GM21717 (cell line): ENCODE measurements at regions not wholly inside any gene's neighbourhood (a gene's known extent, or its start where the extent isn't known, plus 50 kb on each side); places are given as distances from the start of the nearest gene placed in this dataset.
"Not testable (repeated sequence)": the region's sequence is repeated elsewhere in the genome, so short reads cannot be mapped to it uniquely, and the experiment has no call there.

Experiments used
- ATAC-seq: cut with Tn5 transposase; IDR thresholded peaks from one replicate; pipeline ENCODE4 v1.9.1; 2021; ENCODE audit warnings: mild to moderate bottlenecking, moderate library complexity; ENCODE audit not compliant: unreplicated experiment

GRCh38 chr1:234961456-234962339, 166.9 kb downstream of the TOMM20 start:
- no peak for ATAC-seq

- ATAC-seq, result no peak
These were observed 167.7 kb downstream of the TOMM20 start for GRCh38 chr1:234960722-234961455.

- ATAC-seq, result no peak
These were observed 169.7 kb downstream of the TOMM20 start for GRCh38 chr1:234958706-234959657.

- no peak for ATAC-seq
These were observed 170.5 kb downstream of the TOMM20 start for GRCh38 chr1:234958066-234958705.

DNA sequence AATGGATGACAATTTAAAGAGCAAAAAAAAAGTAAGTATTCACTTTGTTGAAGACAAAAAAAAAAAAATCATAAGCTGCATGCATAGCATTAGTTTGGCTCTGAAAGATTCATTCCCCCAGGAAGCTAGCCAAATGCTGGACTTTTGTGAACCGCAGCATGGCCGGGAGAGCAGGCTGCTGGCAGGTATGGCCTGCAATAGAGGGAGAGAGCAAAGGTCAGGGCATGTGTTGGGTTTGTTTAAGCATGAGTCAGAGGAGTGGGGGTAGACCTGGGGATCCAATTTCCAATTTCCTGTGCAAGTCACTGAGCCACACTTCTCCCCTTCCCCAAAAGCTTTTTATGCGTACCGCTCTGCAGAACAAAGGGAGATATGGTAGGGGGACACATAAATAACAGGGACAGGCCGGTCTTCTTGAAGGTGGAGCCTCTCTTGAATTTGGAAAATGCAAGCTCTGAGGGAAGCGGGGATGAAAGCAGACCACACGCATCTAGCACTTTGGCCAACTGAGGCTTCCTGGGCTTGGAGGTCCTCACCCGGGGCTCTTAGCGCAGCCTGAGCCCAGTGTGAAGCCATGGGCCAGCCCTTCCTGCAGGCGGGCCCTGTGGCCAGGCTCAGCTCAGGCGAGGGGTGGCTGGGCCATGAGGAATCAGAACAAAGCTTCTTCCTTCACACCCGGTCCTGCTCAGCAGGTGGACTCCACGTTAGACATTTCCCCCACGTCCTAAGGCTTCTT, 171.1 kb downstream of the TOMM20 start:
- ATAC-seq, result no peak

- no peak for ATAC-seq
These were observed 171.8 kb downstream of the TOMM20 start for GRCh38 chr1:234956821-234957329.

DNA sequence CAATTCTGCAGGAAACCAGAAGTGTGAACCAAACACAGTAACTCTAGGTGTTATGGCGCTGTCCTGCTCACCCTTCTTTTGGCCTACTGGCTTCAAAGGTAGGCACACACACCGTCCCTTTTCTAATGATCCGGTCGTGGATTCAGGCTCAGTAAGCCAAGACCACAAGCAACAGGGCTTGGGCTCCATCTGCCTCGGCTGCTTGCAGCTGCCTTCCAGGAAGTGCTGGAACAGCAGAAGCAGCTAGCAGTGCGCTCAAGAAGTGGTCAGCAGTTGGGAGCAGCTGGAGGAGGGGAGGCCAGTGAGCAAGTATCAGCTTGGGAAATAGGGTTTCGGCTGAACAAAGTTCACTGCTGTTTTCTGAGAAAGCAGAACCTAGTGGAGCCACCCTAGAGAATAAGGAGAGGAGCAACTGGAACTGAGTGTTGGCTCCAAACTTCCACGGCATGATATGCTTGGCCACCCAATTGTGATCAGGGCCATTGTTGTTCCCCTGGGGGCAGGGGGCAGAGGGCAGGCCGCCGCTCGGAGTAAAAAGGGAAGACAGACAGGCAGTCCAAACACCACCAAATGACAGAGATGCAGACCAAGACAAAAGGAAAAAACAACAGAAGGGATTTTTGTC, 173.4 kb downstream of the TOMM20 start:
- no peak for ATAC-seq

- ATAC-seq, result no peak
These were observed 174.0 kb downstream of the TOMM20 start for GRCh38 chr1:234954613-234955012.

GRCh38 chr1:234953655-234954405, 174.8 kb downstream of the TOMM20 start:
- no peak for ATAC-seq

DNA sequence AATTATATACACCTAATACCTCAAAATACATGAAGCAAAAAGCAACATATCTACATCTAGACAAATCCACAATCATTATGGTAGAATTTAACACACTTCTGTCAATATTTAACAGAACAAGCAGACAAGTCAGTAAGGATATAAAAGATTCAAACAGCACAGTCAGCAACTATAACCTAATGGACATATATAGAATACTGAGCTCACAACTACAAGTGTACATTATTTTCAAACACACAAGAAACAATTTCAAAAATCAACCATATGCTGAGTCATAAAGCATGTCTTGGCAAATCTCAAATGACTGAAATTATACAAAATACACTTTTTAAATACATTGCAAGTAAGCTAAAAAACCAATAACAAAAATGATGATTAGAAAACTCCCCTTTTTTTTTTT, 178.0 kb downstream of the TOMM20 start:
- ATAC-seq, result no peak

- ATAC-seq, result not testable (repeated sequence)
These were observed 179.1 kb downstream of the TOMM20 start for GRCh38 chr1:234949528-234949927.

DNA sequence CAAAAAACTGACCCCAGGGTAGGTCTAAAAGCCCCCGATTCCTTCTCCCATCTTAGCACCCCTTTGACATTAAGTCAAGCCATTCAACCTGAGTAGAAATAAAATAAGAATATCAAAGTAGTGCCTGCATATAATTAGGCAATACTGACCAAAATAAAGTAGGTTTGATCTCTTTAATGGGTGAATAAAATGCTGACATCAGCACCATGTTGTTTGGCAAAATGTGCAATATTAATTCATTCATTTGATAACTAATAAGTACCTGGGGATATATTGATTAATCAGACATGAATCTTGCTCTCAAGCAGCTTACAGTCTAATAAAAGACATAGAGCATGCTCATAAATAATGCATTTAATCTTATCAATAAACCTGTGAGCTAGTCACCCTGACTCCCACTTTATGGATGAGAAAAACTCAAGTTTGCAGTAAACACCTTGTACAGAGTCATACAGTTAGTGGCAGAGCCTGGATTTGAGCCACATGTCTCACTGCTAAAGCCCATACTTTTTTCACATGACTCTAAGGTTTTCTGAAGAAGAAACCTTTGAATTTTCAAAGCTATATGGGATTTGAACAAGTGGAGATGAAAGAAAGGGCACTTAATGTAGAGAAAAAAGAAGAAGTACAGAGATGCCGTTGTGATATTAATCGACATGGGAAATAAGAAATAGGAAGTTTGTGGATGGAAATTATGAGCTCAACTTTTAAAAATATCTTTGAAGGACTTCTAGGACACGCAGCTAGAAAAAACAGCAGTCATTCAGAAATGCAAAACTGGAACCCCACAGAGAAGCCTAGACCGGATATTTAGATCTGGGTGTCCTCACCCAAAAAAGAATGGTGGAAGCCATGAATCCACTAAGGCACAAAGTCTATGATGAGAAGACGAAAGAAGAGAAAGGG, 183.9 kb downstream of the TOMM20 start:
- no peak for ATAC-seq

DNA sequence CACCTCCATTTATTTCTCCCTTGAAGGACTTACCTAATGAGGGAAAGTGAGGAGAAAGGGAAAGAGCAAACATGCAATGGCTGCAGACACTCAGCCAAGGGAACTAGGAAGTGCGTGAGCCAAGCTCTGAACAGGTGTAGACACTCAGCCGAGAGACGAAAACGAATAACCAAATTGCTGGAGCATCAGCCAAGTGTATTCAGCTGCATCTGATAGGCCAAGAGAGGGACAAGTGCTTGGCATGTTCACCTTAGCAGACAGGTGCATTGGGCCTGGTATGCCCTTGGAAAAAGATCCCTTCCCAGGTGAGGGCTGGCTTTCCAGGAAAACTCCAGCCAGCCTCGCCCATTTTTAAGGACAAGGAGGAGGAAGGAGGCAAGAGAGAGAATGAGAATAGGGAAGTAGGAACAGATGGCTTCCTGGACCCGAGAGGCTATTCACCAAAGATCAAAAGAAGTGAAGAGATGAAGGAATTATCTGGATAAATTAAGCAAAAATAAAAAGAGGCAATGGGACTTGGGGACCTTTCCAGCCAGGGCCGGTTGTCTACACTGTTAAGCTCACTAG, 184.7 kb downstream of the TOMM20 start:
- no peak for ATAC-seq

- no peak for ATAC-seq
These were observed 185.6 kb downstream of the TOMM20 start for GRCh38 chr1:234942879-234943506.

- no peak for ATAC-seq
These were observed 186.7 kb downstream of the TOMM20 start for GRCh38 chr1:234942012-234942332.

- no peak for ATAC-seq
These were observed 187.2 kb downstream of the TOMM20 start for GRCh38 chr1:234941321-234942011.
